CD4-positive, alpha-beta memory T cell (primary cell): ENCODE measurements at regions not wholly inside any gene's neighbourhood (a gene's known extent, or its start where the extent isn't known, plus 50 kb on each side); places are given as distances from the start of the nearest gene placed in this dataset.

Experiments used
- CTCF ChIA-PET: fragments of 350-600 bp; sonication (Branson Sonifier 250); formaldehyde crosslinking; loops from one replicate; lab custom pipeline; 2021; ENCODE audit warnings: inconsistent platforms; ENCODE audit not compliant: partially characterized antibody; lab: Charles Lee
- POLR2A ChIA-PET: fragments of 350-600 bp; sonication (Branson Sonifier 250); formaldehyde crosslinking; loops from one replicate; lab custom pipeline; 2021; ENCODE audit not compliant: partially characterized antibody; lab: Charles Lee
- DNase-seq, 5 donors: peaks; one replicate each; pipeline versions ENCODE4 v3.0.0 to v3.0.0-alpha.2; 2020 to 2022; ENCODE audit warnings: mixed read lengths in 1 of 5
- H3K27ac ChIP-seq: one replicate; pipeline ENCODE4 v1.7.0; 2013; ENCODE audit warnings: low read depth, low read length
- H3K27me3 ChIP-seq: 2 replicates; pipeline ENCODE4 v1.7.0; 2013; ENCODE audit warnings: mild to moderate bottlenecking, low read length, moderate library complexity; ENCODE audit not compliant: insufficient read depth
- H3K36me3 ChIP-seq: 2 replicates; pipeline ENCODE4 v1.7.0; 2013; ENCODE audit warnings: mild to moderate bottlenecking, low read length, moderate library complexity; ENCODE audit not compliant: insufficient read depth
- H3K4me1 ChIP-seq: 2 replicates; pipeline ENCODE4 v1.7.0; 2013; ENCODE audit warnings: mild to moderate bottlenecking, low read length, moderate library complexity; ENCODE audit not compliant: insufficient read depth
- H3K4me3 ChIP-seq, 2 donors: one replicate each; pipeline ENCODE4 v1.7.0; 2013; ENCODE audit warnings: low read length in 2 of 2, mild to moderate bottlenecking in 1 of 2
- H3K9me3 ChIP-seq, 2 donors: one replicate each; pipeline ENCODE4 v1.7.0; 2013; ENCODE audit warnings: low read length in 2 of 2, control low read depth in 1 of 2; ENCODE audit not compliant: control insufficient read depth in 1 of 2
- H3K27ac Mint-ChIP-seq, 7 donors: one replicate each; pipeline ENCODE4 v1.8.0; 2020 to 2021; ENCODE audit warnings: mixed read lengths in 7 of 7, mild to moderate bottlenecking in 6 of 7, inconsistent platforms in 3 of 7, moderate library complexity in 3 of 7
- H3K27me3 Mint-ChIP-seq, 2 donors: one replicate each; pipeline ENCODE4 v1.8.0; 2020 to 2021; ENCODE audit warnings: mixed read lengths in 2 of 2
- H3K36me3 Mint-ChIP-seq, 2 donors: one replicate each; pipeline ENCODE4 v1.8.0; 2020 to 2021; ENCODE audit warnings: mixed read lengths in 2 of 2, inconsistent platforms in 1 of 2, mild to moderate bottlenecking in 1 of 2
- H3K4me1 Mint-ChIP-seq, 4 donors: one replicate each; pipeline ENCODE4 v1.8.0; 2020 to 2021; ENCODE audit warnings: mixed read lengths in 4 of 4, mild to moderate bottlenecking in 1 of 4
- H3K4me3 Mint-ChIP-seq, 8 donors: one replicate each; pipeline ENCODE4 v1.8.0; 2020 to 2021; ENCODE audit warnings: mixed read lengths in 8 of 8, mild to moderate bottlenecking in 7 of 8, moderate library complexity in 6 of 8, inconsistent platforms in 3 of 8
- H3K9me3 Mint-ChIP-seq, 8 donors: one replicate each; pipeline ENCODE4 v1.8.0; 2020 to 2021; ENCODE audit warnings: mixed read lengths in 8 of 8, mild to moderate bottlenecking in 5 of 8, inconsistent platforms in 3 of 8, moderate library complexity in 1 of 8
- intact Hi-C: fragments of 100-400 bp; cut with micrococcal nuclease; formaldehyde crosslinking; loops from one replicate; pipeline ENCODE4 v1.15.1; 2023

DNA sequence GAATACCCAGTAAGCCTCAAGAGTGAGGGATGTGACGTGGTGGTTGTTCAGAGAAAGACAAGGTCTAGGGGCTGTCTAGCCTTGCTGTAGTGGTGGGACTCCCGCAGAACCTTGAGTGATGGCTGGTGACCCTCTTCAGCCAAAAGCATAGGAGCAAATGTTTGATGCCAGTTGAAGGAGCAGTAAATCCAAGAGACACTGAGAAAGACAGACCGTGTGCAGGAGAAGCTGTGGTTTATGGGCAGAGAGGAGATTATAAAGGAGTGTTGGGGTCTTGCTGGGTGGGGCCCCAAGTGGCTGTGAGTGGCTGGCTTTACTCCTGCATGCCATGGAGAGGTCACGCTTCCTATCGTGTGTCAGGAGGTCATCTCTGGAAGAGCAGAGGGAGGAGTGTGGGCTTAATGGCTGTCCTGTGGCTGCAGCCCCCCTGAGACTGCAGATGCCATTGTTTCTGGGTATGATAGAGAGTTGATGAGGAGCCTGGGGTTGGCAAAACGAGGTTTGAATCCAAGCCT lies 152.0 kb upstream of the CCND2 start:
- no peaks in the 10 kb centered on the region for H3K36me3 Mint-ChIP-seq
- Histone ChIP-seq H3K4me3 (no peak overlapping the region), H3K9me3 (no peaks in the 10 kb centered on the region), H3K36me3 (no peaks in the 10 kb centered on the region), H3K4me1 (peaks cover 32% of the 10 kb centered on the region), H3K27ac (no peak overlapping the region), H3K27me3 (no peaks in the 10 kb centered on the region)
- H3K4me1 Mint-ChIP-seq = peaks cover 24 to 37% (median 28%) of the 10 kb centered on the region in 4 donors
- CTCF ChIA-PET = no interaction called here
- peak overlapping the region in 1 of 7 donors; percentile 0 for H3K27ac Mint-ChIP-seq
- peaks cover 0 to 1% (median 0%) of the 10 kb centered on the region in 8 donors for H3K9me3 Mint-ChIP-seq
- intact Hi-C loops = no loop called here
- no peak overlapping the region for H3K4me3 Mint-ChIP-seq
- DNase-seq = no peak
- no peaks in the 10 kb centered on the region for H3K27me3 Mint-ChIP-seq
- POLR2A ChIA-PET = no interaction called here

DNA sequence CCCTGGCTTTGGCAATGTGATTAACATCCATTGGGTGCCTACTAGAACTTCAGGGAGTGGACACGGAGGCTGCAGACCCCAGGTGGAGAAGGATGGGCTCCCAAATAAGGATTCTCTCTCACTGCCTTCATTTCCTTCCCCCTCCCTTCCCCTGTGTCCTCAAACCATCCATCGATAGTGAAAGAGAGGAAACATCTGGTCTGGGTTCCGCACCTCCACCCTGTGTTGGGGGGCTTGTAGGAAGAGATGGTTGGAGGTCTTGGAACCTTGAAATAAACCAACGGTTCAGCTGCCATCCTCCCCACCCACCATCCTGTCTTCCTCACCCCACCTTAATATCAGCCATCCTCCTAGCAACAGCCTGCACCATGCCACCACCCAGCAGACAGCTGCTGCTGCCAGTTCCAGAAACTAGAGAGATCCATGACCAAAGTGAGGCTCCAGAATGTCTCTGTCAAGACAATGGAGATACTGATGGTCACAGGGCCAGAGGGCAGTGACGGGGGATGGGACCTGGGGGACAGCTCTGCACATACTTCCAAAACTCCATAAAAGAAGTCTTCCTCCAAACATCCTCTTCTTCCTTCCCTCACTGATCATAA lies 153.1 kb upstream of the CCND2 start:
- Mint-ChIP-seq H3K36me3 (no peaks in the 10 kb centered on the region), H3K27me3 (peaks cover 0 to 3% of the 10 kb centered on the region in 2 donors), H3K4me1 (peaks cover 33 to 48% (median 38%) of the 10 kb centered on the region in 4 donors), H3K9me3 (peaks cover 0 to 1% (median 0%) of the 10 kb centered on the region in 8 donors), H3K27ac (peak overlapping the region in 3 of 7 donors; percentile 22 to 55 (median 25)), H3K4me3 (peak overlapping the region in 1 of 8 donors; percentile 18)
- no peak overlapping the region for H3K27ac ChIP-seq
- H3K27me3 ChIP-seq = no peaks in the 10 kb centered on the region
- ChIA-PET CTCF (no interaction called here), POLR2A (interaction anchor here (0.7 kb wide), 1 partner anchor 45 kb away, joined by 3 read pairs; no protein-coding TSS in a partner anchor)
- no peak for DNase-seq
- intact Hi-C loops = no loop called here
- peaks cover 43% of the 10 kb centered on the region for H3K4me1 ChIP-seq
- no peaks in the 10 kb centered on the region for H3K36me3 ChIP-seq
- H3K9me3 ChIP-seq = no peaks in the 10 kb centered on the region
- no peak overlapping the region for H3K4me3 ChIP-seq

DNA sequence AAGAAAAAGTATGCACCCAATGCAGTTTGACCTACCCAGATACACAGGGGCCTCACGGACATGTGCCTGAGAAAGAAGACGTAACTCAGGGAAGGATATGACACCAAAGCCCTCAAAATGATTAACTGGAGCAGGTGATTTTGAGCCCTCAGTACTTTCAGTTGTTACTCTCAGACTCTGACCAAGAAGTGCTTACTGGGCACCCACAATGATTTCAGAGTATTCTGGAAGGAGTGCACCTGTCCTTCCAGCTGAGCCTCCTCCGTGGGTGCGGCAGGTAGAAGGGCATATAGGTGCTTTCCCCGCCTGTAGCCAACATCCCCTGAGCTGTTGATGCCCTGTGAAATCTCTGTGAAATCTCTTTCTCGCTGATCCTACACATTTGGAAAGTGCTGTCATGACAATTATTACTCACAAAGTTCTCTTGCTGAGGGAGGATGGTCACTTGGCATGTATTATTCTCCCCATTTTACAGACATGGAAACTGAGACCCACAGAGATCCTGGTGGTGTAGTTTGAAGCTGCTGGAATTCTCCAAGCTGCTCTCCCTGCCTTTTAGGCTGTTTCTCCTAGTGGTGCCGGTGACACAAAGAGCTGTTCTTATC lies 154.3 kb upstream of the CCND2 start:
- DNase-seq = peak in 2 of 5 donors; percentile 31 to 50

DNA sequence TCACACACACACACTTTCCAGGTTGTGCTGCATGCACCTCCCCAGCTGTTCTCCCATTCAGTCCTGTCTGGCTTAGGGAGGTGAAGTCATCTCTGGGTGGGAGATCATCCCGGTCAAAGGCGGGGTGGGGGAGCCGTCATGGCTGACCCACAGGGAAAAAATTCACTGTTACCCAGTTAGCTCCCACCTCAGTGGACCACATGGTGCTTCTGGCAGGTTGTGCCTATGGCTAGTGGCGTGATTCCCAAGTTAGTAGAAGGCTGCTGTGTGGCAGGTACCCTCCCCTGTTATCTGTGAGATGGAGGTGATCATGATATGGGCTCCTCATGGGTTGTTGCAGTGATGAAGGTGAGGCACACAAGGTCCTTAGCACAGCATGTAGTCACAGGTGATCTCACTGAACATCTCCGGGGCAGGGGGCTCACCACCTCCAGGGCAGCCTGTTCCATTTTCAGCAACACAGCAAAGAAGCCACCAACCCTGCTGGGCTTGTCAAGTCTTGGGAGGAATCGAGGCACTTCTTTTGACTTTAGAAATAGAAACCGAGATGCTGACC lies 154.9 kb upstream of the CCND2 start:
- peak in 1 of 5 donors; percentile 40 for DNase-seq
- ChIA-PET CTCF (interaction anchor here (1.3 to 9.7 kb wide), 4 partner anchors 11 to 159 kb away, joined by 5 to 77 read pairs (median 28); no protein-coding TSS in a partner anchor), POLR2A (interaction anchor here (2.1 to 3.2 kb wide), 2 partner anchors 150 to 153 kb away, joined by 8 to 17 read pairs; partner anchors contain the start of gene CCND2)
- peak overlapping the region; percentile 15 for H3K27ac ChIP-seq
- peak overlapping the region in 1 of 2 donors; percentile 17 for H3K4me3 ChIP-seq
- peak overlapping the region; percentile 67 to 86 (median 80) for H3K4me3 Mint-ChIP-seq
- H3K36me3 ChIP-seq = no peaks in the 10 kb centered on the region
- no peaks in the 10 kb centered on the region for H3K36me3 Mint-ChIP-seq
- peaks cover 0 to 1% (median 0%) of the 10 kb centered on the region in 8 donors for H3K9me3 Mint-ChIP-seq
- peaks cover 50% of the 10 kb centered on the region for H3K4me1 ChIP-seq
- no peaks in the 10 kb centered on the region for H3K9me3 ChIP-seq
- H3K27me3 ChIP-seq = no peaks in the 10 kb centered on the region
- H3K27me3 Mint-ChIP-seq = peaks cover 0 to 6% of the 10 kb centered on the region in 2 donors
- H3K27ac Mint-ChIP-seq = peak overlapping the region; percentile 35 to 92 (median 78)
- intact Hi-C loops = loop anchor here (2.0 kb wide), 1 partner anchor 24 kb away; no protein-coding TSS in a partner anchor
- peaks cover 40 to 57% (median 45%) of the 10 kb centered on the region in 4 donors for H3K4me1 Mint-ChIP-seq

More for the DNA sequence above, 154.3 kb upstream of the CCND2 start:
- peaks cover 0 to 6% of the 10 kb centered on the region in 2 donors for H3K27me3 Mint-ChIP-seq
- Histone ChIP-seq H3K27ac (peak overlapping the region; percentile 15), H3K27me3 (no peaks in the 10 kb centered on the region), H3K9me3 (no peaks in the 10 kb centered on the region), H3K36me3 (no peaks in the 10 kb centered on the region), H3K4me1 (peaks cover 50% of the 10 kb centered on the region), H3K4me3 (no peak overlapping the region)
- H3K9me3 Mint-ChIP-seq = peaks cover 0 to 1% (median 0%) of the 10 kb centered on the region in 8 donors
- peak overlapping the region; percentile 35 to 81 (median 67) for H3K27ac Mint-ChIP-seq
- intact Hi-C loops = loop anchor here (2.0 kb wide), 1 partner anchor 24 kb away; no protein-coding TSS in a partner anchor
- ChIA-PET CTCF (interaction anchor here (1.3 kb wide), 1 partner anchor 11 kb away, joined by 5 read pairs; no protein-coding TSS in a partner anchor), POLR2A (interaction anchor here (0.7 to 3.2 kb wide), 2 partner anchors 153 to 158 kb away, joined by 3 to 17 read pairs; partner anchors contain the start of gene CCND2)
- peak overlapping the region in 6 of 8 donors; percentile 75 to 86 (median 82) for H3K4me3 Mint-ChIP-seq
- peaks cover 40 to 57% (median 45%) of the 10 kb centered on the region in 4 donors for H3K4me1 Mint-ChIP-seq
- H3K36me3 Mint-ChIP-seq = no peaks in the 10 kb centered on the region

DNA sequence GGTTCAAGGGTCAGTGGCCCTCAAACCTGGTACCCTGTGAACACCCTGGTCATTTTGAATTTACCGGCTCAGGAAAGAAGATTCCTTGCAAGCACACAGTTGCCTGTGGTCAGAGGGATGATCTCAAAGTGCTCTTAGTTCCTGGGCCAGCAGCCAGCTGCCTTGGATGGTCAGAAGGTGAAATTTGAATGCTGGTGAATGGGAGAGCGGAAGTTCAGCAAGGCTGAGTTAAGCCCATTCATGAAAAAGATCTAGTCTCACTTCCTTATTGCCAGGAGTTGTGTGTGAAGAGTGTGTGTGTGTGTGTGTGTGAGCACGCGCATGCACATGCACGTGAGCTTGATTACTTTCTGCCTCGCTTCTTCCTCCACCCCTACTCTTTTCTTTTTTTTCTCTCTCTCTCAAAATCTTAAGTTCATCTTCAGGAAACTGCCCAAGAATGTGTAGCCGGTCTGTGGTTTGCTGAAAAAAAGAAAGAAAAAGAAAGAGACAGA lies 155.5 kb upstream of the CCND2 start:
- peaks cover 0 to 6% of the 10 kb centered on the region in 2 donors for H3K27me3 Mint-ChIP-seq
- Histone ChIP-seq H3K27ac (no peak overlapping the region), H3K36me3 (no peaks in the 10 kb centered on the region), H3K9me3 (no peaks in the 10 kb centered on the region), H3K4me1 (peaks cover 50% of the 10 kb centered on the region), H3K4me3 (no peak overlapping the region), H3K27me3 (no peaks in the 10 kb centered on the region)
- intact Hi-C loops = loop anchor here (2.0 kb wide), 1 partner anchor 25 kb away; no protein-coding TSS in a partner anchor
- ChIA-PET CTCF (interaction anchor here (0.7 to 9.7 kb wide), 4 partner anchors 11 to 160 kb away, joined by 3 to 77 read pairs (median 28); no protein-coding TSS in a partner anchor), POLR2A (interaction anchor here (1.3 to 3.2 kb wide), 5 partner anchors 11 to 158 kb away, joined by 6 to 17 read pairs (median 8); partner anchors contain the start of gene CCND2)
- peak overlapping the region; percentile 31 to 92 (median 78) for H3K27ac Mint-ChIP-seq
- H3K4me3 Mint-ChIP-seq = peak overlapping the region; percentile 67 to 86 (median 80)
- H3K4me1 Mint-ChIP-seq = peaks cover 40 to 57% (median 45%) of the 10 kb centered on the region in 4 donors
- peaks cover 0 to 1% (median 0%) of the 10 kb centered on the region in 8 donors for H3K9me3 Mint-ChIP-seq
- H3K36me3 Mint-ChIP-seq = no peaks in the 10 kb centered on the region
- DNase-seq = peak in 4 of 5 donors; percentile 34 to 45 (median 40)

DNA sequence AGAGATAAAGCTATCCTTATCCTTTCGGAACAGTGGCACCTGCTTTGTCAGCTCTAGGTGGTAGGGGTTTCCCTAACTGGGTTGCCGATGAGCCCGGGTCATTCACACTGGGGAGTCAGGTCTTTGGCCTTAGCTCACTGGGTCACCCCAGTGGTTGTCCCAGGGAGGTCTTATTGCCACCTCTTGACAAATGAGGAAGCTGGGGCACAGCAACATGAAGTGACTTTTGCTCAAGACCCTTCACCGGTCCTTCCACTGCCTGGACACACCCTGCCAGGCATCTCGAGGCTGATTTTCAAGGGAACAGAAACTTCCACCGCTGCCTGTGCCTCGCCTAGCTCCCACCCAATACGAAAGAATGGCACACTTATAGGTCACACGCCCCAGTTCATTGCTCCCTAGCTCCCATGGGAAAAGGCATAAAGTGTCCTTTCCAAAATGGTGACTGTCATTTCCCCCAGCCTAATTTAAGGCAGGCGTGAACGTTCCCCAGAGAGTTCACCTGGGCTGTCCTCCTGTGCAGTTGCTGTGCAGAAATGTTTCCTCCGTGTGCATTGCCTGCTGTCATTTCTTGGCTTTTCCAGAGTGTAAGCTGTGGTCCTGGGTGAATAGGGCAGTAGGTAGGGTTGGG lies 156.1 kb upstream of the CCND2 start:
- peaks cover 40 to 57% (median 45%) of the 10 kb centered on the region in 4 donors for H3K4me1 Mint-ChIP-seq
- H3K27me3 Mint-ChIP-seq = peaks cover 0 to 6% of the 10 kb centered on the region in 2 donors
- peak overlapping the region in 6 of 8 donors; percentile 67 to 86 (median 80) for H3K4me3 Mint-ChIP-seq
- Histone ChIP-seq H3K9me3 (no peaks in the 10 kb centered on the region), H3K36me3 (no peaks in the 10 kb centered on the region), H3K27ac (no peak overlapping the region), H3K4me1 (peaks cover 50% of the 10 kb centered on the region), H3K4me3 (no peak overlapping the region), H3K27me3 (no peaks in the 10 kb centered on the region)
- no peak for DNase-seq
- POLR2A ChIA-PET = interaction anchor here (0.5 to 3.2 kb wide), 7 partner anchors 10 to 159 kb away, joined by 3 to 17 read pairs (median 8); partner anchors contain the start of gene CCND2
- peak overlapping the region in 4 of 7 donors; percentile 37 to 92 (median 72) for H3K27ac Mint-ChIP-seq
- peaks cover 0 to 1% (median 0%) of the 10 kb centered on the region in 8 donors for H3K9me3 Mint-ChIP-seq
- CTCF ChIA-PET = interaction anchor here (0.7 to 9.7 kb wide), 5 partner anchors 10 to 160 kb away, joined by 3 to 77 read pairs (median 19); no protein-coding TSS in a partner anchor
- intact Hi-C loops = loop anchor here (2.0 kb wide), 1 partner anchor 25 kb away; no protein-coding TSS in a partner anchor
- H3K36me3 Mint-ChIP-seq = no peaks in the 10 kb centered on the region
